HEK293T (cell line): ENCODE measurements at regions not wholly inside any gene's neighbourhood (a gene's known extent, or its start where the extent isn't known, plus 50 kb on each side); places are given as distances from the start of the nearest gene placed in this dataset.

Experiments used
- ARNT ChIP-seq: fragments of 450-650 bp; IDR thresholded peaks from 2 replicates; pipeline ENCODE4 v1.6.1; 2017; ENCODE audit warnings: mild to moderate bottlenecking
- BHLHE40 ChIP-seq: fragments of 450-650 bp; IDR thresholded peaks from 2 replicates; pipeline ENCODE4 v1.6.1; 2016; ENCODE audit warnings: mild to moderate bottlenecking, moderate library complexity, borderline replicate concordance
- ELF4 ChIP-seq: fragments of 450-650 bp; IDR thresholded peaks from 2 replicates; pipeline ENCODE4 v1.6.1; 2017; ENCODE audit warnings: antibody characterized with exemption
- FOXK2 ChIP-seq: fragments of 450-650 bp; IDR thresholded peaks from 2 replicates; pipeline ENCODE4 v1.6.1; 2016; ENCODE audit warnings: mild to moderate bottlenecking
- FOXM1 ChIP-seq: fragments of 450-650 bp; IDR thresholded peaks from 2 replicates; pipeline ENCODE4 v1.6.1; 2017; ENCODE audit warnings: mild to moderate bottlenecking, borderline replicate concordance
- LEF1 ChIP-seq: fragments of 450-650 bp; IDR thresholded peaks from 2 replicates; pipeline ENCODE4 v1.6.1; 2017; ENCODE audit warnings: mild to moderate bottlenecking, borderline replicate concordance
- NFRKB ChIP-seq: fragments of 450-650 bp; IDR thresholded peaks from 2 replicates; pipeline ENCODE4 v1.6.1; 2016; ENCODE audit warnings: mild to moderate bottlenecking, moderate library complexity
- SP1 ChIP-seq: fragments of 450-650 bp; IDR thresholded peaks from 2 replicates; pipeline ENCODE4 v1.6.1; 2017
- SUZ12 ChIP-seq: fragments of 450-650 bp; IDR thresholded peaks from 2 replicates; pipeline ENCODE4 v1.6.1; 2016; ENCODE audit warnings: mild to moderate bottlenecking
- TARDBP ChIP-seq: fragments of 450-650 bp; IDR thresholded peaks from 2 replicates; pipeline ENCODE4 v1.6.1; 2016
- ZNF384 ChIP-seq: fragments of 450-650 bp; IDR thresholded peaks from 2 replicates; pipeline ENCODE4 v1.6.1; 2016

GRCh38 chrX:131356725-131357124, 67.6 kb upstream of the IGSF1 start:
- no peak for TF ChIP-seq ARNT
- no peak for TF ChIP-seq ELF4
- TF ChIP-seq NFRKB, result no peak
- TF ChIP-seq FOXK2, result no peak
- no peak for TF ChIP-seq TARDBP
- no peak for TF ChIP-seq FOXM1
- TF ChIP-seq SUZ12, result no peak
- TF ChIP-seq LEF1, result no peak
- TF ChIP-seq ZNF384, result no peak
- TF ChIP-seq BHLHE40, result no peak
- TF ChIP-seq SP1, result no peak
